Endothelial cell (in vitro differentiated cells): ENCODE measurements at regions not wholly inside any gene's neighbourhood (a gene's known extent, or its start where the extent isn't known, plus 50 kb on each side); places are given as distances from the start of the nearest gene placed in this dataset.

Source experiments
- DNase-seq: peaks from one replicate; pipeline ENCODE4 v3.0.0; 2021; ENCODE audit warnings: low spot score
- H3K27ac Mint-ChIP-seq: one replicate; pipeline ENCODE4 v1.8.0; 2021; ENCODE audit warnings: mixed read lengths, inconsistent platforms; ENCODE audit not compliant: unreplicated experiment
- H3K27me3 Mint-ChIP-seq: one replicate; pipeline ENCODE4 v1.8.0; 2021; ENCODE audit warnings: mild to moderate bottlenecking, moderate library complexity, mixed read lengths, inconsistent platforms; ENCODE audit not compliant: unreplicated experiment
- H3K36me3 Mint-ChIP-seq: one replicate; pipeline ENCODE4 v1.8.0; 2021; ENCODE audit warnings: mild to moderate bottlenecking, low read depth, mixed read lengths, inconsistent platforms; ENCODE audit not compliant: unreplicated experiment
- H3K4me1 Mint-ChIP-seq: one replicate; pipeline ENCODE4 v1.8.0; 2021; ENCODE audit warnings: mild to moderate bottlenecking, mixed read lengths, inconsistent platforms; ENCODE audit not compliant: unreplicated experiment
- H3K4me3 Mint-ChIP-seq: one replicate; pipeline ENCODE4 v1.8.0; 2021; ENCODE audit warnings: mild to moderate bottlenecking, mixed read lengths, inconsistent platforms; ENCODE audit not compliant: unreplicated experiment
- H3K9me3 Mint-ChIP-seq: one replicate; pipeline ENCODE4 v1.8.0; 2021; ENCODE audit warnings: mixed read lengths, inconsistent platforms; ENCODE audit not compliant: unreplicated experiment
- TF ChIP-seq, protein P1 (sequence below): fragments of 200-600 bp; sonication (generic); IDR thresholded peaks from one replicate; pipeline ENCODE4 v1.5.0; 2021; ENCODE audit warnings: antibody characterized with exemption; ENCODE audit not compliant: unreplicated experiment

DNA sequence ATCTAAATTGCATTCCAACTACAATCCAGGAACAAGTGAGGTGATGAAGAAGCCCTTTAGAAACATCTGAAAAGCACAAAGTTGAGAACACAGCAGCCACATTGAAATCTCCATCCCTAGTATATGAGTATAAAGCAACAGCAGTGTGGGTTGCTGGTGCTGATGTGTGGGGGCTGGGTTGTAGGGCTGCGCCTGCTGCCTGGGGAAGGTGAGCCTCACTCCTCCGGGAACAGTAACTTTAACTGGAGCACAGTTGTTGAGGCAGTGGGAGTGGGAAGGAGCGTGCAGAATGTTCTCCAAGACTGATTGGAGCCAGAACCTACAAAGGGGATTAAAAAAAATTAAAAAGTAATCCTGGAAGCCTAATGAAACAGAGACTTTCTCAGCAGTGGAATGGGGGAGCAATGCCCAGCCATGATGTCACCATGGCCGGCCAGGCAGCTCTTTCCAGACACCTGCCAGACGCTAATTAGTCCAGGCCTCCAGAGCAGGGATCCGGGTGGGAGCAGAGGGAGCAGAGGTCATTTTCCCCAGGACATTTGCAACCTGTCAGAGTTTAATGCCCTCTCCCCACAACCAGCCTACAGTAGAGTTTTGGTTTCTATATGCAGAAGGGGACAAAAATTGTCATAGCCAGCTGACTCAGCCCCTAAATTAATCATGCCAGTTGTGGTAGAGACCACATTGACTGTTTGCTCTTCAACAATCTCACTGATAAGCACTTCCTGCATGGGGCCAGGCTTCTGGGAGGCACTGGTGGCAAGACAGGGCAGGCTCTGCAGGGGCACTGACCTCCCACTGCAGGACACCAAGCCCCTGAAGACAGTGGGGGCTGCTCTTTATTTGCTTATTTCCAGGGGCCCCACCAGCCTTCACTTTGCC is 133.0 kb upstream of the ZNF32 start:
- Mint-ChIP-seq H3K36me3 (peaks cover 4% of the 10 kb centered on the region), H3K9me3 (no peaks in the 10 kb centered on the region), H3K4me3 (no peak overlapping the region), H3K4me1 (peaks cover 5% of the 10 kb centered on the region), H3K27ac (no peak overlapping the region), H3K27me3 (peaks cover 3% of the 10 kb centered on the region)
- no peak for DNase-seq
- TF ChIP-seq, protein P1, sequence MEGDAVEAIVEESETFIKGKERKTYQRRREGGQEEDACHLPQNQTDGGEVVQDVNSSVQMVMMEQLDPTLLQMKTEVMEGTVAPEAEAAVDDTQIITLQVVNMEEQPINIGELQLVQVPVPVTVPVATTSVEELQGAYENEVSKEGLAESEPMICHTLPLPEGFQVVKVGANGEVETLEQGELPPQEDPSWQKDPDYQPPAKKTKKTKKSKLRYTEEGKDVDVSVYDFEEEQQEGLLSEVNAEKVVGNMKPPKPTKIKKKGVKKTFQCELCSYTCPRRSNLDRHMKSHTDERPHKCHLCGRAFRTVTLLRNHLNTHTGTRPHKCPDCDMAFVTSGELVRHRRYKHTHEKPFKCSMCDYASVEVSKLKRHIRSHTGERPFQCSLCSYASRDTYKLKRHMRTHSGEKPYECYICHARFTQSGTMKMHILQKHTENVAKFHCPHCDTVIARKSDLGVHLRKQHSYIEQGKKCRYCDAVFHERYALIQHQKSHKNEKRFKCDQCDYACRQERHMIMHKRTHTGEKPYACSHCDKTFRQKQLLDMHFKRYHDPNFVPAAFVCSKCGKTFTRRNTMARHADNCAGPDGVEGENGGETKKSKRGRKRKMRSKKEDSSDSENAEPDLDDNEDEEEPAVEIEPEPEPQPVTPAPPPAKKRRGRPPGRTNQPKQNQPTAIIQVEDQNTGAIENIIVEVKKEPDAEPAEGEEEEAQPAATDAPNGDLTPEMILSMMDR = no peak

DNA sequence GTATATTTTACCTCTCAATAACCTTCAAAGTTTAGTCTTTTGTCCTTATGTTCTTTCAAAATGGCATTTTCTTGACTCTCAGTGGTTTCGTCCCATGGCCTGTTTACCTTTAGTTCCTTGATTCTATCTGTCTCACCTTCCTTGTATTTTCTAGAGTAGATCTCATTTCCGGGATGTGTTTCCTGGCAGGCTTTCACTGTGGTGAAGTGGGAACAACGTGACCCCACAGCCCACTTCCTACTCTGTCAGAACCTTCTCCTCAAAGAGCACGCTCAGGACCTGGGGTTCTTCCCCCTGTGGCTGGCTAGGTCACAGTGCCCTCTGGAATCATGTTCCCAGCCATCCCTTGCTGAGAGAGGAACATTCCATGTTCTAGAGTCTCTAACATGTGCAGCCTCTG is 129.9 kb upstream of the ZNF32 start:
- H3K4me1 Mint-ChIP-seq = peaks cover 5% of the 10 kb centered on the region
- H3K9me3 Mint-ChIP-seq = no peaks in the 10 kb centered on the region

DNA sequence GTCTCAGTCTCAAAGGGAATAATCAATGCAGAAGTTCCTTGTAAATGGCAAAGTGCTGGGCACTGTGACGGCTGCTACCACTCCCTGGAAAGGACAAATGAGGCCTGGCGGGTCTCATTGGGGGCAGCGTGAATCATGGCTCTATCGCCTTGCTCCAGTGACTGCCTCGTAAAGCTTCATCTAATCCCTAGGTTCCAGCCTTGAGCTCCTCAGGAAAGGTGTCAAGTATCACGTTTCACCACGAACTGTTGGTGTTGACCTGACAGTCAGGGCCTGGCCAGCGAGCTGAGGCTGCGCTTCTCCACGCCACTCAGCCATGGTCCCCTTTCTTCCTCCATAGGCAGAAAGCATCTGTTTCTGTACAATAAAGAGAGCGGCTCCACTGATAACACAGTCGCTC is 126.7 kb upstream of the ZNF32 start:
- Mint-ChIP-seq H3K4me1 (peaks cover 5% of the 10 kb centered on the region), H3K9me3 (no peaks in the 10 kb centered on the region), H3K27ac (no peak overlapping the region), H3K4me3 (no peak overlapping the region), H3K27me3 (peaks cover 3% of the 10 kb centered on the region), H3K36me3 (peaks cover 4% of the 10 kb centered on the region)
- TF ChIP-seq, protein P1 = no peak
- no peak for DNase-seq

More for the DNA sequence above, 129.9 kb upstream of the ZNF32 start:
- H3K4me3 Mint-ChIP-seq = no peak overlapping the region
- TF ChIP-seq, protein P1 = no peak
- no peak overlapping the region for H3K27ac Mint-ChIP-seq
- DNase-seq = no peak
- H3K36me3 Mint-ChIP-seq = peaks cover 4% of the 10 kb centered on the region
- H3K27me3 Mint-ChIP-seq = peaks cover 3% of the 10 kb centered on the region

DNA sequence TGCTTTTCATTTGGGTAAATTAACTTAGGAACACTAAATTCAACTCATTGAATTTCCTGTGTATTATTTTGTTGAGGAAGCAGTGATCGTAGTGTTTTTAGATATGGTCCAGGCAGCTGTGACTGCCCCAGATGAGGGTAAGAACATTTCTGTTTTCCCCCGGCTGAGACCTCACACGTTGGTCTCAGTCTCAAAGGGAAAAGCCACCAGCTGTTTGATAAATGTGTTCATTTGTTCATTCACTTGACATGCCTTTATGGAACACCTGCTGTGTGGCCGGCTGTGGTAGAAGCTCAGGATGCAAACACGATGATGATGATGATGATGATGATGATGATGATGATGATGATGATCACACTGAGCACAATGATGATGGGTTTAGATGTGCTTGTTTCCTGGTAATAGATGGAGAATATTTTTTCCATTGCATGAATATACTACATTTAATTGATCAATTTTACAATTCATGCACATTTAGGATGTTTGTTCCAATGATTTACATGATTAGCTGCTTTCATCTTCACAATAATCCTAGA is 125.6 kb upstream of the ZNF32 start:
- H3K36me3 Mint-ChIP-seq = peaks cover 4% of the 10 kb centered on the region
- peaks cover 3% of the 10 kb centered on the region for H3K27me3 Mint-ChIP-seq
- H3K4me3 Mint-ChIP-seq = no peak overlapping the region
- H3K9me3 Mint-ChIP-seq = no peaks in the 10 kb centered on the region
- TF ChIP-seq, protein P1 = no peak
- peaks cover 5% of the 10 kb centered on the region for H3K4me1 Mint-ChIP-seq
- no peak overlapping the region for H3K27ac Mint-ChIP-seq
- DNase-seq = no peak

DNA sequence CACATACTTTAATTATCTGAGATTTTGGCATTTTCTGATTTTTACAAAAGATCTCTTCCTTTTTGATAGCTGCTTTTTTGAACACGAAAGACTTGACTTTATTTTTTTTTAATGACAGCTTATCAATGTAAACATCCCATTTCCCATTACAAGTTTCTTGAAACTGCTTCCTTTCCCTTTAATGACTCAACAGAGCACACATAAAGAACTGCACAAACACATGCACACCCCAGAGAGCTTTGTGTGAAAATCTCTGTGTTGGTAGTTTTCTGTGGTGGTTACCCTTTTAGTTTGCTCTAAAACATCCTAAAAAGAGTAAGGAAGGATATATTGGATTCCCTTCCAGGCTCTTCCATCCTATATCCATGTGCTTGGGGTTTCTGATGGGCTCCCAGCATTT is 125.1 kb upstream of the ZNF32 start:
- TF ChIP-seq, protein P1 = no peak
- no peak for DNase-seq
- no peak overlapping the region for H3K27ac Mint-ChIP-seq
- peaks cover 3% of the 10 kb centered on the region for H3K4me1 Mint-ChIP-seq
- peaks cover 4% of the 10 kb centered on the region for H3K36me3 Mint-ChIP-seq
- peaks cover 3% of the 10 kb centered on the region for H3K27me3 Mint-ChIP-seq
- H3K4me3 Mint-ChIP-seq = no peak overlapping the region
- no peaks in the 10 kb centered on the region for H3K9me3 Mint-ChIP-seq
